ENCODE measurements at regions not wholly inside any gene's neighbourhood (a gene's known extent, or its start where the extent isn't known, plus 50 kb on each side); places are given as distances from the start of the nearest gene placed in this dataset.

GRCh38 chr4:144362366-144362765 lies 221.8 kb upstream of the GYPA start:
- no peak for ATAC-seq
- TF ChIP-seq TCF4 (CRISPR knock-in tag; IDR thresholded peaks at IDR 0.05; ENCODE audit: borderline replicate concordance) (no peak), CSDC2 (CRISPR knock-in tag; IDR thresholded peaks at IDR 0.05) (no peak)

- TF ChIP-seq CSDC2 (CRISPR knock-in tag; IDR thresholded peaks at IDR 0.05) (no peak), ZC3H10 (CRISPR knock-in tag; IDR thresholded peaks at IDR 0.05) (no peak), TSHZ2 (CRISPR knock-in tag; IDR thresholded peaks at IDR 0.05) (no peak), ARNTL (CRISPR knock-in tag; IDR thresholded peaks at IDR 0.05; ENCODE audit: borderline replicate concordance, low read depth) (no peak), OSR1 (CRISPR knock-in tag; IDR thresholded peaks at IDR 0.05) (no peak), ZNF70 (CRISPR knock-in tag; IDR thresholded peaks at IDR 0.05) (no peak), ZNF565 (CRISPR knock-in tag; conservative IDR thresholded peaks at IDR 0.05; ENCODE audit: low read depth) (no peak), ESRRG (CRISPR knock-in tag; IDR thresholded peaks at IDR 0.05) (no peak), ZNF8 (CRISPR knock-in tag; IDR thresholded peaks at IDR 0.05) (no peak), GLIS3 (CRISPR knock-in tag; IDR thresholded peaks at IDR 0.05) (no peak), TCF4 (CRISPR knock-in tag; IDR thresholded peaks at IDR 0.05; ENCODE audit: borderline replicate concordance) (no peak), BACH2 (CRISPR knock-in tag; IDR thresholded peaks at IDR 0.05; ENCODE audit: borderline replicate concordance) (no peak), ISL1 (CRISPR knock-in tag; IDR thresholded peaks at IDR 0.05) (no peak), ZFP30 (CRISPR knock-in tag; IDR thresholded peaks at IDR 0.05) (no peak), ZFP3 (CRISPR knock-in tag; IDR thresholded peaks at IDR 0.05) (no peak), POU6F1 (CRISPR knock-in tag; IDR thresholded peaks at IDR 0.05; ENCODE audit: borderline replicate concordance, low read depth) (no peak), SNAI2 (CRISPR knock-in tag; IDR thresholded peaks at IDR 0.05) (no peak), PATZ1 (CRISPR knock-in tag; IDR thresholded peaks at IDR 0.05; ENCODE audit: borderline replicate concordance) (no peak)
- no peak for ATAC-seq
Observed at GRCh38 chr4:144363890-144364289, 223.4 kb upstream of the GYPA start.

- no peak for ATAC-seq
- TF ChIP-seq POU6F1 (CRISPR knock-in tag; IDR thresholded peaks at IDR 0.05; ENCODE audit: borderline replicate concordance, low read depth) (no peak), BACH2 (CRISPR knock-in tag; IDR thresholded peaks at IDR 0.05; ENCODE audit: borderline replicate concordance) (no peak), GLIS3 (CRISPR knock-in tag; IDR thresholded peaks at IDR 0.05) (no peak), ISL1 (CRISPR knock-in tag; IDR thresholded peaks at IDR 0.05) (no peak), ESRRG (CRISPR knock-in tag; IDR thresholded peaks at IDR 0.05) (no peak), PATZ1 (CRISPR knock-in tag; IDR thresholded peaks at IDR 0.05; ENCODE audit: borderline replicate concordance) (no peak), CREB5 (CRISPR knock-in tag; IDR thresholded peaks at IDR 0.05; ENCODE audit: low read depth) (no peak), RARB (CRISPR knock-in tag; IDR thresholded peaks at IDR 0.05) (no peak), ZFP30 (CRISPR knock-in tag; IDR thresholded peaks at IDR 0.05) (no peak), TOX (CRISPR knock-in tag; IDR thresholded peaks at IDR 0.05; ENCODE audit: borderline replicate concordance) (no peak), ZNF565 (CRISPR knock-in tag; conservative IDR thresholded peaks at IDR 0.05; ENCODE audit: low read depth) (no peak), TCF4 (CRISPR knock-in tag; IDR thresholded peaks at IDR 0.05; ENCODE audit: borderline replicate concordance) (no peak), SNAI2 (CRISPR knock-in tag; IDR thresholded peaks at IDR 0.05) (no peak), TSHZ2 (CRISPR knock-in tag; IDR thresholded peaks at IDR 0.05) (no peak), ZNF8 (CRISPR knock-in tag; IDR thresholded peaks at IDR 0.05) (no peak), ZC3H10 (CRISPR knock-in tag; IDR thresholded peaks at IDR 0.05) (no peak)
Observed at GRCh38 chr4:144366425-144366824, 225.9 kb upstream of the GYPA start.
